ENCODE measurements at regions not wholly inside any gene's neighbourhood (a gene's known extent, or its start where the extent isn't known, plus 50 kb on each side); places are given as distances from the start of the nearest gene placed in this dataset.

DNA sequence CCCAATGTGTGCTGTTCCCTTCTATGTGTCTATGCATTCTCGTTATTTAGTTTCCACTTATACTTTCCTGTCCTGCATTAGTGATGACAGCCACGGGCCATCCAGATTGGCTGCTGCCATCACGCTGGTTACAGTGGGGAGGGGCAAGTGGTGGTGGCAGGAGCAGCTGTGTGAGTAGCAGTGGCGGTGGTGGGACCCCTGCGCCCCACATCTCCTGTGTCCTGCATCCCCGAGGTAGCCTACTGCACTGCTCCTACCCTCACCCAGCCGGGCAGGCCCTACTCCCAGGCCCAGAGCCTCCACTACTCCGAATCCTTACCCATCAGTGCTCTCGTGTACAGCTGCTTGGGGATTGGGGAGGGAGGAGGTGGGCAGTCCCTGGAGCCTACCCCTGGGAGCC, 798.7 kb upstream of the AGA start:
- TF ChIP-seq, protein P1, sequence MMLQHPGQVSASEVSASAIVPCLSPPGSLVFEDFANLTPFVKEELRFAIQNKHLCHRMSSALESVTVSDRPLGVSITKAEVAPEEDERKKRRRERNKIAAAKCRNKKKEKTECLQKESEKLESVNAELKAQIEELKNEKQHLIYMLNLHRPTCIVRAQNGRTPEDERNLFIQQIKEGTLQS (IDR thresholded peaks at IDR 0.05) = no peak
- TF ChIP-seq FOSL1 (IDR thresholded peaks at IDR 0.05; ENCODE audit: low read depth) (no peak), EZH2 (IDR thresholded peaks at IDR 0.05) (no peak), ZFX (IDR thresholded peaks at IDR 0.05) (no peak)
- TF ChIP-seq, protein P2, sequence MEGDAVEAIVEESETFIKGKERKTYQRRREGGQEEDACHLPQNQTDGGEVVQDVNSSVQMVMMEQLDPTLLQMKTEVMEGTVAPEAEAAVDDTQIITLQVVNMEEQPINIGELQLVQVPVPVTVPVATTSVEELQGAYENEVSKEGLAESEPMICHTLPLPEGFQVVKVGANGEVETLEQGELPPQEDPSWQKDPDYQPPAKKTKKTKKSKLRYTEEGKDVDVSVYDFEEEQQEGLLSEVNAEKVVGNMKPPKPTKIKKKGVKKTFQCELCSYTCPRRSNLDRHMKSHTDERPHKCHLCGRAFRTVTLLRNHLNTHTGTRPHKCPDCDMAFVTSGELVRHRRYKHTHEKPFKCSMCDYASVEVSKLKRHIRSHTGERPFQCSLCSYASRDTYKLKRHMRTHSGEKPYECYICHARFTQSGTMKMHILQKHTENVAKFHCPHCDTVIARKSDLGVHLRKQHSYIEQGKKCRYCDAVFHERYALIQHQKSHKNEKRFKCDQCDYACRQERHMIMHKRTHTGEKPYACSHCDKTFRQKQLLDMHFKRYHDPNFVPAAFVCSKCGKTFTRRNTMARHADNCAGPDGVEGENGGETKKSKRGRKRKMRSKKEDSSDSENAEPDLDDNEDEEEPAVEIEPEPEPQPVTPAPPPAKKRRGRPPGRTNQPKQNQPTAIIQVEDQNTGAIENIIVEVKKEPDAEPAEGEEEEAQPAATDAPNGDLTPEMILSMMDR (IDR thresholded peaks at IDR 0.05 in 2 of 3, conservative IDR thresholded peaks at IDR 0.05 in 1 of 3; ENCODE audit: borderline replicate concordance in 1 of 3, insufficient read depth in 1 of 3, low read depth in 2 of 3, low read length in 2 of 3) = no peak

Measured in HCT116 (cell line).